Effector CD4-positive, alpha-beta T cell (primary cell): ENCODE measurements at regions not wholly inside any gene's neighbourhood (a gene's known extent, or its start where the extent isn't known, plus 50 kb on each side); places are given as distances from the start of the nearest gene placed in this dataset.

Experiments
- DNase-seq: peaks from one replicate; pipeline ENCODE4 v3.0.0-alpha.2; 2020

DNA sequence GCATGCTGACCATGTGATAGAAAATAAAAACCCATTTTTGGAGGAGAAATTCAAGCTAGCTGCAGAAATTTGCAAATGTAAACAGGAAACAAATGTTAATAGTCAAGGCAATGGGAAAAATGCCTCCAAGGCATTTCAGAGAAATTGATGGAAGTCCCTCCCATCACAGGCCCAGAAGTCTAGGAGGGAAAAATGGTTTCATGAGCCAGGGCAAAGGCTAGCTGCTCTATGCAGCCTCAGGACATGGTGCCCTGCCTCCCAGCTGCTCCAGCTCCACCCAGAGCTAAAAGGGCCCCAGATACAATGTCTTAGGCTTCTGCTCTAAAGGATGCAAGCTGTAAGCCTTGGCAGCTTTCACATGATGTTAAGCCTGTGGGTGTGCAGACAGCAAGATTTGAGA, 1419.4 kb upstream of the CELF4 start:
- no peak for DNase-seq

DNA sequence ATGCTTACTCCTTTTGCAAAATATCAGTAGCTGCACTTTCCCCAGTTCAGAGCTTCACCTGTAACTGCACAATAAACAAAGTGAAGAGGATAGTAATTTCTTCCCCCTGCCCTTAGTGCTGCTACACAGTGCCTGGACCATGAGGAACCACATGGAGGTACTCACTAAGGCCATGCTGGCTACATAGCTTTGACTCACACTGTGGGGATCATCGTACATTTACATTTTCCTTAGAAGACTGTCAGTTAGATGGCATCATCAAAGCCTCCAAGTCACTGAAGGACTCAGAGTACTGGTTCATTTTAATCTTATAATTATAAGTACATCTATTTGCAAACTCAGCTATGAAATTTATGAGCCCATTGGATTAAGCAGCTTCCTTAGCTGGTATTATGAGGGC, 1416.5 kb upstream of the CELF4 start:
- no peak for DNase-seq

- DNase-seq = no peak
Observed at GRCh38 chr18:38981389-38981788, 1415.8 kb upstream of the CELF4 start.

DNA sequence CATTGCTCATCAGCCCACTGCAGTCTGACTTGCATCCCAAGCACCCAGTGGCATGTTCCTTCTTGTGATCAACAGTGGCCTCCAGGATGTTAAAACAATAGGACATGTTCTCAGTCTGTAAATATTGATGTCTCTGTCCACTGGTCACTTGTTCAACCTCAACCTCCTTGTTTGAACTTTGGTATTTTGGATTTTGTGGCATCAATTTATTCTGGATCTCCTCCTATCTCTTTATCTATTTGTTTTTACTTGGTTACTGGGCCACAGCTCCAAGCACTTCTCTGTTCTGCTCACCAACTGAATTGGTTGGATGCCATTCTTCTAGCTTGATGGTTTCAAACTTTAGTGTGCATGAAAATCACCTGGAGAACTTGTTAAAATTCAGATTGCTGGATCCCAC, 1414.8 kb upstream of the CELF4 start:
- no peak for DNase-seq

GRCh38 chr18:38972571-38972970, 1407.0 kb upstream of the CELF4 start:
- DNase-seq = no peak

GRCh38 chr18:38971881-38972280, 1406.3 kb upstream of the CELF4 start:
- no peak for DNase-seq

GRCh38 chr18:38966841-38967240, 1401.2 kb upstream of the CELF4 start:
- DNase-seq = no peak

DNA sequence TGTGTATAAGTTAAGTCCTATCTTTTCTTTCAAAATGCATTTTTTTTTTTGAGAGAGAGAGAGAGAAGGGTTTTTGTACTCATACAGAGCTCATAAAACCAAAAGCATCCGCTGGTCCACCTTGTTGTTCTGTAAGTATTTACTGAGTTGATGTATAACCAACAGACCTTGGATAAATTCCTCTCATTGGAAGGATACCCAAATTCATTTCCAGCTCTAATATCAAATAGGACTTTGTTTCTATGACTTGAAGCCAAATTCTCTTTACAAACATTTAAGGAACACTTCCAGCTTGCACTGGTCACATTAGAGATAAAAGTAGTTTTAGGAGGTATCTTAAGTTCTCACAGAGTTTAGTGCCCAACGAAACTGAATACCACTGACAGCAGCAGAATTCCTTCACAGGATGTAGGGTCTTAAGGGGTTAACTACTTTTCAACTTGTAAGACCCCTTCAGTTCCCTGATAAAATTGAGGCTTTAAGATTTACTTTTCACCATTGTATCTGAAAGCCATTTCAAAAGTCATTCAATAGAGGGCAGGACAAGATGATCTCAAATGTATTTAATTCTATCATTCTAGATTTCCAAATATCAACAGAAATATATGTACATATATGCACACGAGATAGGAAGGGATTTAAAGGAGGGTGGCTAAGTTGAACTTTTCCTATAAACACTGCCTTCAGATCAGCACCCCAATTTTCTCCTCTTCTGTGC, 1398.5 kb upstream of the CELF4 start:
- no peak for DNase-seq

DNA sequence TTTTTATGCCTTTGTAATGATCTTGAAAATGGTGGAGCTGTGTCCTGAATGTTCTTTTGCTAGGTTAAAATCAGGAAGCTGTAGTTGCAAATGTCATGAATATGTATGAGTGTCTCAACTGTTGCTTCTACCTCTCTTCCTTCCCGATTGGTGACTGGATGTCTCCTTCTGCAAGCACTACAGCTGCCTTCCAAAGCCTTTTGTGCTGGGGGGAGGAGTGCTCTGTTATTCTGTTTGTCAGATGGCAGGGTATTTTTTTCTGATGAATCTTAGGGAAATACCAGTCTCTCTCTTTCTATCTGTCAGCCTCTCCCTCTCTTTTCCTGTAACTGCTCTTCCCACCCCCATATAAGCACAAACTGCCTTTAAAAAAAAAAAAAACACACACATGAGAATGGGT, 1396.3 kb upstream of the CELF4 start:
- no peak for DNase-seq

DNA sequence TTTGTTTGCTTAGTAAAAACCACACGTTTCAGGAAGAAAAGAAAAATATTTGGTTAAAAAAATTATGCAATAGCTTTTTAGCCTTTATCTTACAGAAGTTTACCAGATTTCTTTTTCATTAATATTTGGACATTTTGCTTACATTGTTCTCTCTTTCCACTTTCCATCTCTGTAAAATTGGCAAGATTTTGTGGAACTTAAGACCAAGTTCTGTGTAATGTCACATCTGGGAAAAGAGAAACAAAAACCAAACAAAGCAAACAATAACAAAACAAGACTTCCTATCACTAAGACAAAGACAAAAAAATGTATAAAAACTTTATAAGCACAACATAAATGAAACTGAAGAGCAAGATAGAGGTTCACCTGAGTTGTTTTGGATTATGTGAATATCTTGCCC, 1392.1 kb upstream of the CELF4 start:
- no peak for DNase-seq

DNA sequence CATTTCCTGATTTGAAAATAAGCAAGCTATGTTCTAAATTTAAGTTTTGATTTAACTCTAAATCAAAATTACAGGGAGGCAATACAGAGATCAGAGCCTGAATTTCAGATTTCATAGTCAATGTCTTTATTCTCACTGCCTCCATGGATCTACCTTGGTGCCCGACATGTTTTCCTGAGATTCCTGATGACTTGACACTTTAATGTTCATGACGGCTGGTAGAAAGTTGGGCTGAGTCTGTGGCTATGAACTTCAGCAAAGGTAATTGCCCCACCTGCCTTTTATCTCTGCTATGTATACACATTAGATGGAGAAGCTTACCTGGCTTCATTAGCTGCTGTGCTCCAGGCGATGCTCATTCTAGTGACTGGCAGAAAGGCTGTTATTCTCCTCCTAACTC, 1390.5 kb upstream of the CELF4 start:
- DNase-seq = no peak

DNA sequence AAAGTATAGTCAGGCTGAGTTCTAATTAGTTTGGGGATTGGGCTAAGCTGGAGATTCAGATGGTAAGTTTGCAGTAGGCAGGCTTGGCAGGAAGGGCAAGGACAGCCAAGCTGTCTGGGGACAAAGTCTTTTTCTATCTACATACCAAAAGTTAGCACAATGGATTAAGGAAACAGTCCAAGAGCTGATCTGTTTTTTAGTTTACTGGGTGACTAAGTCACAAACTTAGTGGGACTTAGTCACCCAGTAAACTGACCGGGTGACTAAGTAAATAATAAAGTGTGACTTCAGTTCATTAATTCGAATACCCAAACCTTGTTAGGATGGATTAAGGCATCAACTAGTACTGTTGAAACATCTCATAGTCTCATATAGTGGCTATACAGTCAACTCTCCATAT, 1386.0 kb upstream of the CELF4 start:
- no peak for DNase-seq

- DNase-seq = no peak
Observed at GRCh38 chr18:38948436-38948835, 1382.8 kb upstream of the CELF4 start.

- no peak for DNase-seq
Observed at GRCh38 chr18:38944446-38945024, 1378.9 kb upstream of the CELF4 start.

DNA sequence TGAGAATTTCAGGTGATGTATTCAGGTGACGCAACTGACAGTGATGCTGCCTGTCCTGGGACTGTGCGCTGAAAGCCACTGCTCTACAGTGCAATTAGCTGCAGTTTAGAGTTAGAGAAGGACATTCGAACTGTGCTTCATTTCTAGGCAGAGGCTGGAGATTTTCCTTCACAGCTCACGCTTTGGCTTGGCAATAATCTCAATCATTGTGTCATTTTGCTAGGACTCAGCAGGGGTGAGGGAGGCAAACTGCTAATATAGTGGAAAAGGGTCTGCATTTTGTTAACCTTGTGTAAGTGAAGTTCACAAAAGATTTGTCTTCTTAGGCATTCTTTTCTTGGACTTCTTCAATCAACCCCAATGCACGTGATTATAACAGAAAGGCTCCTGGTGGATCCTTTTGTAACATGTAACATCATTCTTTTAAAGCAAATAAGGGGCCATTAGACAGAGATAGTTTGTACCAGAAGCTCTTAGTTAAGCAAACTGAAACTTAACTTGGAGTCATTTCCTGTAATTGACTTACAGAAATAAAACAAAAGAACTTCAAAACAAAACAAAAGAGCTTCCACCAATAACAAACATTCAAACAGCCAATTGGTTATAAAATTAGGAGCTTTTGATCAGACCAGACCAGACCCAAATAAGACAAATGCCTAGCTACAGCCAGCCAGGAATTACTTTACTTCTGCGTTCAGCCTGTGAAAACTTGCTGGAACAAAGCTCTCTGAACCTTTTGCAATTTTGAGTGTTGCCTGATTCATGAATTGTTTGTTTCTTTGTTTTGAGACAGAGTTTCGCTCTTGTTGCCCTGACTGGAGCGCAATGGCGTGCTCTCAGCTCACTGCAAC, 1376.3 kb upstream of the CELF4 start:
- no peak for DNase-seq

DNA sequence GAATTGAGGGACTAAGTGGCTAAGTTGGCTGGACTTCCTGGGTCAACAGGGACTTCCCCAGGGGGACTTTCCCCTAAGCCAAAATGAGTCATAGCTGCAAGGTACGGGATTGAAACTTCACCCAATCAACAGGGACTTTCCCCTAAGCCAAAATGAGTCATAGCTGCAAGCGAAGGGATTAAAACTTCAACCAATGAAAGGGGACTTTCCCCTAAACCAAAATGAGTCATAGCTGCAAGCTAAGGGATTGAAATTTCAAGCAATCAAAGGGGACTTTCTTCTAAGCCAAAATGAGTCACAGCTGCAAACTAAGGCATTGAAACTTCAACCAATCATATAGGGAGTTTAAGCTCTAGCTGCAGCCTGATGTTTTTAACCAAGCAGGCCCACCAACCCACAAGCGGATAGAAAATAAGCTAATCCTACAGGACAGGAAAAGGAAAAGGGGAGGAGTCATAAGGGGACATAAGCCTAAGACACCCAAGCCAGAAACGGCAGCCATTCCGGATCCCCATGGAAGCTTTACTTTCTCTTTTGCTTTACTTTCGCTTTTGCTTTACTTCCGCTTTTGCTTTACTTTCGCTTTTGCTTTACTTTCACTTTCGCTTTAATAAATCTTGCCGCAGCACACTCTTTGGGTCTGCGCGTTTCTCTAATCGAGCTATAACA, 1375.4 kb upstream of the CELF4 start:
- peak; percentile 50 for DNase-seq

DNA sequence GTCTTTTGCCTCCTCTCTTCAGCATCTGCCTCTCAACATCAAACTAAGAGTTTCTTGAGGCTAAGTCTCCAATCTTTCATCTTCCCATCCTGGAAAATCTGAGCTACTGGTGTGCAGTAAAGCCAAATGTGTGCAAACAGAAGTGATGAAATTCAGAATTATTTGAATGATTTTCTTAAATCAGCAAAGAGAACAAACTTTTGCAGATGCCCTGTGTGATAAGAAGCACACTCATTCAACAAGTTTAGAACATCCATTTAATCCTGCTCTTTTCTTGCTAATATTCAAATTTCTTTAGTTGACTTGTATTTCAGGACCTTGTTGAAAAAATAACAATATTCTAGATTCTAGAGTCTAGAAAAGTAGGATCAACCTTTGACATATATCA, 1374.9 kb upstream of the CELF4 start:
- DNase-seq = no peak

- no peak for DNase-seq
Observed at GRCh38 chr18:38933910-38934510, 1368.4 kb upstream of the CELF4 start.

DNA sequence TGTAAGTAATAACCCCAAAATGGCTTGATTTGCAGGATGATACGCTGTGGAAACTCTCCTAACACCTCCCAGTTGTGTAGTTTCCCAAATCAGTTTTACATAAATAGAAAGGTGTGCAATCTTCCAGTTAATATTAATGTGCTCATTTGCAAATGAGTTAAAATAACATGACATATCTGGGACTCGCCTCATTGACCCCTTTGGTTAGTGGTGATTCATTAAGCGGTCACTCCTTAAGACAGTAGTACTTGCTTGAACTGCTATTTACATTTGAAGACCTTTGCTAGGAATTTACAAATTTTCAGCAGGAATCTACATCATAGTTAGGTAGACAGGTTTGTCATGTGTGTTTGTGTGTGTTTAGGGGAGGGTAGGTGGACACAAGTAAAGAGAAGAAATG, 1367.7 kb upstream of the CELF4 start:
- no peak for DNase-seq

- DNase-seq = no peak
Observed at GRCh38 chr18:38932752-38933151, 1367.2 kb upstream of the CELF4 start.

DNA sequence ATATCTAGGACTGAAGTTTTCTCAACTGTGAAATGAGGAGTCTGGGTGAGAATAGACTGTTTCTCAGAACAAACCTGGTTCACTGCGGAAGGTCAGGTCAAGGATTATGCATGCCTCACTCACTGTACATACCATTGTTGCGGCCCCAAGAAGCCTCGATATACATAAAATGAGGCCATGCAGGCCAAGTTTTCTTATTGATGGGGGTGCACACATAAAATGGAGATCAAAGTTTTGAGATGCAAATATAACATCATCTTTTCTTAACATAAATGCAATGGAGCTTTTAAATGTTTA, 1366.1 kb upstream of the CELF4 start:
- no peak for DNase-seq

GRCh38 chr18:38930881-38931753, 1365.5 kb upstream of the CELF4 start:
- no peak for DNase-seq
